CD4-positive, alpha-beta T cell treated with Interleukin-1 beta for 1 hour (primary cell): ENCODE measurements at regions not wholly inside any gene's neighbourhood (a gene's known extent, or its start where the extent isn't known, plus 50 kb on each side); places are given as distances from the start of the nearest gene placed in this dataset.
"Not testable (repeated sequence)": the region's sequence is repeated elsewhere in the genome, so short reads cannot be mapped to it uniquely, and the experiment has no call there.

ENCODE experiments used
- DNase-seq, 2 donors: peaks; one replicate each; pipeline ENCODE4 v3.0.0-alpha.2; 2020 to 2022

DNA sequence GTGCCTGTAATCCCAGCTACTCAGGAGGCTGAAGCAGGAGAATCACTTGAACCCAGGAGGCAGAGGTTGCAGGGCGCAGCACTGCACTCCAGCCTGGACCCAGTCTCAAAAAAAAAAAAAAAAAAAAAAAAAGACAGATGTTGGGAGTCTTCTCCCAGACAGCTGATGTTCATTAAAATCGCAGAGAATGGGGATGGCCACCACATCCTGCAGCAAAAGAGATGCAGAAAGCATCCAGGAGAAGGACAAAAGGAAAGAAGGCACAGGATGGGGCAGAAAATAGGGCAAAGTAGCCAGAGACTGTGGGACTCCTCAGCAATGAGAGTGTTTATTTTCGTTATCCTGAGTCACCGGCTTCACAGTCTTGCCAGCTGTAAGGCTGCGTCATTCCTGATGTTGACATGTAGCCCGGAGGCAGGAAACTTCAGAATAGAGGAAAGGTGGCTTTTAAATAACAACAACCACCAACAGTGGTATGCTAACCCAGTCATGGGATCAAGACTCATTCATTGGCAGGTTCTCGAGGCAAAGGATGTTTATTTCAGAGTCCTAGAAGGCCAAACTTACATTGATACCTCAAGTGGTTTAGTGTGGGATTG is 149.5 kb upstream of the SVIL start:
- DNase-seq = no peak

DNA sequence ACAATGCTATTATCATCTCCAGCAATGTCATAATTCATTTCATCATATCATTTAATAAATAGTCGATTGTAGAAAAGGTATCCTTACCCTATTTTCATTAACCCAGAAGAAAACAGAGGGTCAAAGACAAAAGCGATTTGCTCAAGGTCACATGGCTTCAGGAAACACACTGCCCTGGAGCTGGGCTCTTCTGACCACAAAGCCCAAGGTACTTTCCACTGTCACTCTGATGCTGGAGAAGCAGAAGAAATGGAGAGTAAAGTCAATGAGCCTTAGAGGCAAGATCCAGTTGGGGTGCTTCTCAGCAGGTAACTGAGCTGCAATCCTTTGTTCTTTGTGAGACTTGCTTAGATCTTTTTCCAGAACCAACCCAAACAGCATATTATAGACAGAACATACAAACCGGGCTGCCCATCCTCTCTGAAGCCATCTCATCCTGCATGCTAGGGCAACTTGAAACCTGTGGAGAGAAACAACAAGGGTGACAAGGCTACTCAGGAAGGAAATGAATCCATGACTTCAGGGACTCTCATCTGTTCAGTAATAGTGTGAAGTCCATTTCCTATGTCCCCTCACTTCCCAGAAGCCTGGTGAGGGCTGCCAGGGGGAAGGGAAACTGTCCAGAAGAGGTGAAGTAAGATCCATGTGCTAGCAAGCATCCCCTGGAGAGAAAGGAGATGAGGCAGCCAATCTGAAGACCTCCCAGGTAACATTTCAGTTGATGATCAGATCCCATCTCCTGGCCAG is 148.6 kb upstream of the SVIL start:
- no peak for DNase-seq

DNA sequence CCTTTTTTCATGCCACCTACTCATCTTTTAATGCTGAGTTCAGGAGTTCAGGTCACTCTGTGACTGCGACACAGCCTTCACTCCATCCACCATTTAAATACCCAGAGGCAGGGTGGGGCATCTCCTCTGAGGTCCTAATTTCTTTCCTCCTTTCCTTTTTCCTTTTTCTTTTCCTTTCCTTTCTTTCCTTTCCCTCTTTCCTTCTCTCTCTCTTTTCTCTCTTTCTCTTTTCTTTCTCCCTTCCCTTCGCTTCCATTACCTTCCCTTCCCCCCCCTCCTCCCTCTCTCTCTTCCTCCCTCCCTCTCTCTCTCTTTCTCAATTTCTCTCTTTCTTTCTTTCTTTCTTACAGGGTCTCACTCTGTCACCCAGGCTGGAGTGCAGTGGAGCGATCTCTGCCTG is 145.9 kb upstream of the SVIL start:
- no peak for DNase-seq

GRCh38 chr10:29780096-29780495 is 145.3 kb upstream of the SVIL start:
- DNase-seq = no peak

- no peak for DNase-seq
These were observed 141.5 kb upstream of the SVIL start for GRCh38 chr10:29776246-29776645.

DNA sequence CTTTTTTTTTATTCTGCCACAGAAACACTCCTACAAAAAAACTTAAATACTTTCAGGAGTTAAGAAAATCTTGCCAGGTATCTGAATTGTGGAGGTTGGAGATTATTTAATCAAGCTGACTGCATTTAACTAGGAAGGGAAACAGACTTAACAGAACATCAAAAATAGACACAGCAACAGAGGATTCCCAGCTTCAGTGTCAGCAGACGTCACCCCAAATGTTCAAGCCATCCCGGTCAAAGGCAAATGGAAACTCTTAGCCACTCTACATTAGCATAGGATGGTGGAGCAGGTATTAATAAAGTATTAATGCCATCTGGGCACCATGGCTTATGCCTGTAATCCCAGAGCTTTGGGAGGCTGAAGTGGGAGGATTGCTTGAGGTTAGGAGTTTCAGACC is 139.7 kb upstream of the SVIL start:
- no peak for DNase-seq

DNA sequence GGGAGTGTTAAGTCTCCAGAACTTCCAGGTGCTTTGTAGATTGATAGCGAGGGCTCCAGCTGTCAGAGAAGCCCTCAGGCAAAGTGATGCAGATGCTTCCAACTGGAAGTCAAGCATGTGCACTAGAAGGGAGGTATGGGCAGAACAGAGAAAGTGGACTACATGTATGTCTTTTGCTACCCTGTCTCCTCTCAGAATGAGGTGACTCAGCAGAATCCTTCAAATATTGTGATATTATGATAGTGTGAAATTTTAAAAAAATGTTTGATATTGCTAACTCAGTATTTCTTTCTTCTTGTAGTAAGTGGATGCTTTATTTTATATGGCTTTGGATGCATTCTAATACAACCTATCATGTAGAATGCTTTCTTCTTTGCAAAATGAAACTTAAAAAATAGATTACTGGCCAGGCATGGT is 138.9 kb upstream of the SVIL start:
- DNase-seq = no peak

DNA sequence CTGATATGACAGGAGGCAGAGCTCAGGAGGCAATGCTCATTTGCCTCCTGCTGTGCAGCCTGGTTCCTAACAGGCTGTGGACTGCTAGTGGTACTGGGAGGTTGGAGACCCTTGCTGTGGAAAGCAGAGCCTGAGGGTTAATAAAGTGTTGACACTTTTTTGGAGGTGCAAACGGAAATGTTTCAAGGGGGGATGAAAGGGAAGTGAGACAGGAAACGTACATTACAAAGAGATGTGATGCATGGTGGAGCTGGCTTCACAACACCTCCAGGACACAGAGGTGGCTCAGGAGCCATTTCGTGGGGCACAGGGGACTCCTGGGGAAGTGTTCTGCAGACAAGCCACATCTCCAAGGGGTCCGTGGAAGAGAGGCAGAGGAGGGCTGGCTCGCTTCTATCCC is 137.6 kb upstream of the SVIL start:
- no peak for DNase-seq

DNA sequence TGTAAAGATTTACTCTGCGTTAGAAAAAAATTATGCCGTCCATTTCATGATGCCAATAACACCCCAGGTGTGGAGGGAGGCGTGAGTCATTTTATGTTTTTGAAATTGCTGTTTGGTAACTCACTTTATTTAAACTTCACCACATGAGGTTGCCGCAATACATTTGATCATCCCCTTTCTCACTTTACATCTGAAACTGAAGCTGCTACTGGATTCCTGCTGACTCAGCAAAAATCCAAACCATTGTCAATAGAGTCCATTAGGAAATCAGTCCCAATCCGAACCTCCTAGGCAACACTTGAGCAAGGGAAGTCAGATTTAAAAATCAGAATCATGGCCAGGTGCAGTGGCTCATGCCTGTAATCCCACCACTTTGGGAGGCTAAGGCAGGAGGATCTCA is 136.6 kb upstream of the SVIL start:
- DNase-seq = no peak

GRCh38 chr10:29769277-29769676 is 134.5 kb upstream of the SVIL start:
- DNase-seq = not testable (repeated sequence)

DNA sequence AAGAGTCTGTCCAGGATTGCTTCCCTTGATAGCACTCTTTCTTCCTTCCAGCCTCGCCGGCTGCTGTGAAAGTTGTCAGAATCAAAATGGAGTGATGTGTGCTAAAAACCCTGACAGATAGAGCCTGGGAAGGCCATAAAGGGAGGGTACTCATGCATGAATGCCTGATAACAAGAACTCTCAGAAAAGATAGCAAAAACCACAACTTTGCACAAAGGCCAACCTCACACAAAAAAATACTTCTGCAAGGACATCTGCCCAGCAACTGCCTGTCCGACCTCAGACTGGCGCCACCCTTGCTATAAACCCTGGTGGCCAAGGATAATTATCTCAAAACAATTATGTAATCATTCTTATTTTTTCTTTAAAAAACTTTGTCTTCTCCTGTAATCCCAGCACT is 133.2 kb upstream of the SVIL start:
- DNase-seq = no peak

GRCh38 chr10:29766753-29767152 is 132.0 kb upstream of the SVIL start:
- no peak for DNase-seq

GRCh38 chr10:29765330-29765729 is 130.6 kb upstream of the SVIL start:
- DNase-seq = no peak

DNA sequence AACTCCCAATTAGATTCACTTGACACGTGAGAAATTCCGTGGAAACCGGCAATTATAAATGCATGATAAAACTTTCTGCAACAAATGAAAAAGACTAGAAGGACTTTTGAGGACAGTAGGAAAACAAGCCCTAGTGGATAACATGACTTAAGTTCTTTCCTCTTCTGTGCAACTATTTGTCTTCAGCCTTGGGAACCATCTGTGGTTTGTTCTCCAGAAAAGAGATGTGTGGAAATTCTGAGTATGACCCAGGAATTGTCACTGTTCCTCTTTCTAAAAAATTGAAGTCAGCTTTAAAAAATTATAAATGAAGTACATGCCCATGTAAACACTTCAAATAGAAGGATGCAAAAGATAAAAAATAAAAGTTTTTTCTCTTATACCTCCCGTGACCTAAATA is 128.6 kb upstream of the SVIL start:
- DNase-seq = no peak

DNA sequence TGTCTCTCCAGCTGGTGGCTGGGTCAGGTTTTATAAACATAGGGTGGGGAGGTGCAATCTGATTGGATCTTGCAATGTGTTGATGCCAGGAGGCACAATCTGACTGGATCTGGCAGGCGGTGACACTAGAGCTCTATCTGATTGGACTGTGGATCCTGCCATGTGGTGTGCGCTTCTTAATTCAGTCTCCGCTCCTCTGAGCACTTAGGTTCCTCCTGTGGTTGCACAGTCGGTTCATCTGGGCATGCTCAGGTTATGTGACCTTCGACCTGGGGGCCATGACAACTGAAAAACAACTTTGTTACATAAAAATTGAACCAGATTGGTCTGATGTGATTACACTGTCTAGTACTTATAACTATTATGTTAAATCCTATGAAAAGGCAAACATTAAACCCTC is 127.1 kb upstream of the SVIL start:
- no peak for DNase-seq

- no peak for DNase-seq
These were observed 125.5 kb upstream of the SVIL start for GRCh38 chr10:29760138-29760900.

- no peak for DNase-seq
These were observed 123.0 kb upstream of the SVIL start for GRCh38 chr10:29757551-29758297.

- no peak for DNase-seq
These were observed 121.7 kb upstream of the SVIL start for GRCh38 chr10:29756451-29756850.

- no peak for DNase-seq
These were observed 118.5 kb upstream of the SVIL start for GRCh38 chr10:29753283-29753682.

- DNase-seq = no peak
These were observed 116.9 kb upstream of the SVIL start for GRCh38 chr10:29751684-29752083.

DNA sequence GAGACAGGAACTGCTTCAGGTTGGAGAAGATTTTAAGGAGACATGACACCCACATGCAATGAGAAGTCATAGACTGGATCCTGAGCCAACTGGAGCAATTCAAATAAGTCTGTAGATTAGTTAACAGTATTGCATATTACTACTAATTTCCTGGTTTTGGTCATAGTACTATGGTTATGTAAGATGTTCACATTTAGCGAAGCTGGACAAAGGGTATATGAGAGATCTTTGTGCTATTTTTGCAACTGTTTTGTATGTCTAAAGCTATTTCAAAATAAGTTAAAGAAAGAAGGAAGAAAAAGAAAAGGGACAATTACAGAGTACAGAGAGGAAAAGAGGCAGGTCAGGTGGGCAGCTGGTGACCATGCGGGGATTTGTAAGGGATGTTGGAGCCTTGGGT is 116.5 kb upstream of the SVIL start:
- DNase-seq = no peak

- DNase-seq = no peak
These were observed 114.4 kb upstream of the SVIL start for GRCh38 chr10:29749150-29749549.

- no peak for DNase-seq
These were observed 113.4 kb upstream of the SVIL start for GRCh38 chr10:29748109-29748650.
